GM21515 (cell line): ENCODE measurements at regions not wholly inside any gene's neighbourhood (a gene's known extent, or its start where the extent isn't known, plus 50 kb on each side); places are given as distances from the start of the nearest gene placed in this dataset.
"Not testable (repeated sequence)": the region's sequence is repeated elsewhere in the genome, so short reads cannot be mapped to it uniquely, and the experiment has no call there.

ENCODE experiments used
- ATAC-seq: cut with Tn5 transposase; IDR thresholded peaks from one replicate; pipeline ENCODE4 v1.9.1; 2021; ENCODE audit not compliant: unreplicated experiment

GRCh38 chr7:52179934-52180333 lies 855.5 kb upstream of the POM121L12 start:
- ATAC-seq = no peak

GRCh38 chr7:52168085-52168484 lies 851.5 kb upstream of the COBL start:
- no peak for ATAC-seq

- no peak for ATAC-seq
Measured at GRCh38 chr7:52163311-52163710, 846.7 kb upstream of the COBL start.

GRCh38 chr7:52161483-52161882 lies 844.9 kb upstream of the COBL start:
- no peak for ATAC-seq

GRCh38 chr7:52159421-52159820 lies 842.8 kb upstream of the COBL start:
- ATAC-seq = not testable (repeated sequence)

- no peak for ATAC-seq
Measured at GRCh38 chr7:52154382-52154781, 837.8 kb upstream of the COBL start.

- ATAC-seq = no peak
Measured at GRCh38 chr7:52151559-52151958, 835.0 kb upstream of the COBL start.

GRCh38 chr7:52150952-52151351 lies 834.3 kb upstream of the COBL start:
- ATAC-seq = no peak

GRCh38 chr7:52146871-52147634 lies 830.4 kb upstream of the COBL start:
- ATAC-seq = no peak

GRCh38 chr7:52143219-52143618 lies 826.6 kb upstream of the COBL start:
- no peak for ATAC-seq

- ATAC-seq = no peak
Measured at GRCh38 chr7:52140851-52141250, 824.2 kb upstream of the COBL start.

- ATAC-seq = no peak
Measured at GRCh38 chr7:52135403-52135802, 818.8 kb upstream of the COBL start.

- ATAC-seq = no peak
Measured at GRCh38 chr7:52129278-52129677, 812.7 kb upstream of the COBL start.

- no peak for ATAC-seq
Measured at GRCh38 chr7:52120912-52121311, 804.3 kb upstream of the COBL start.

GRCh38 chr7:52119537-52119936 lies 802.9 kb upstream of the COBL start:
- no peak for ATAC-seq

- ATAC-seq = no peak
Measured at GRCh38 chr7:52114509-52114908, 797.9 kb upstream of the COBL start.

GRCh38 chr7:52114056-52114455 lies 797.4 kb upstream of the COBL start:
- no peak for ATAC-seq

- ATAC-seq = no peak
Measured at GRCh38 chr7:52107355-52107754, 790.7 kb upstream of the COBL start.

GRCh38 chr7:52095861-52096260 lies 779.3 kb upstream of the COBL start:
- no peak for ATAC-seq

GRCh38 chr7:52091996-52092395 lies 775.4 kb upstream of the COBL start:
- ATAC-seq = no peak

GRCh38 chr7:52091101-52091500 lies 774.5 kb upstream of the COBL start:
- no peak for ATAC-seq

GRCh38 chr7:52088008-52088901 lies 771.6 kb upstream of the COBL start:
- ATAC-seq = no peak
